ENCODE measurements at regions not wholly inside any gene's neighbourhood (a gene's known extent, or its start where the extent isn't known, plus 50 kb on each side); places are given as distances from the start of the nearest gene placed in this dataset.

- H3K36me3 ChIP-seq (ENCODE audit: control insufficient read depth, insufficient read depth, low read length), result no peaks in the 10 kb centered on the region
- intact Hi-C loops (cut with micrococcal nuclease), result no loop called here
- ATAC-seq, result no peak
- FAIRE-seq, result no peak
- no TSS peak for BruUV-seq (replicated peaks)
- H3K9me3 ChIP-seq (replicated peaks; ENCODE audit: control insufficient read depth, insufficient read depth, low read depth, low read length), result no peaks in the 10 kb centered on the region
- H2AFZ ChIP-seq (ENCODE audit: low read depth, low read length), result no peak overlapping the region
- TF ChIP-seq TAF9B (IDR thresholded peaks at IDR 0.05; ENCODE audit: partially characterized antibody) (no peak), KDM1A (IDR thresholded peaks at IDR 0.05) (no peak), SRSF1 (IDR thresholded peaks at IDR 0.05; ENCODE audit: low read depth, low read length) (no peak)
- no peaks in the 10 kb centered on the region for H4K20me1 ChIP-seq (replicated peaks; ENCODE audit: control insufficient read depth, insufficient read depth, low read length)
- H3K4me1 ChIP-seq (replicated peaks in 1 of 2; ENCODE audit: control insufficient read depth in 2 of 2, insufficient read depth in 2 of 2, low read length in 2 of 2), result no peaks in the 10 kb centered on the region
- H3K27ac ChIP-seq (ENCODE audit: extremely low read depth, low read depth, low read length), result no peak overlapping the region
- no peak overlapping the region for H3K4me3 ChIP-seq
- WGBS (ENCODE audit: insufficient coverage, low coverage, missing lambda C conversion rate), result 0% methylated on average over 3 of the region's 3 CpGs
- ChIA-PET CTCF (ENCODE audit: low intra/inter-chr PET ratio) (no interaction called here), POLR2A (no interaction called here)
- no peak overlapping the region for H3K9ac ChIP-seq (ENCODE audit: insufficient read depth in 1 of 2, low read depth in 2 of 2, low read length in 2 of 2)
- DNase-seq (ENCODE audit: extremely low read depth in 1 of 4, low spot score in 3 of 4), result no peak
- no peaks in the 10 kb centered on the region for H3K79me2 ChIP-seq (ENCODE audit: control insufficient read depth, insufficient read depth, low read length)
- no peak overlapping the region for H3K4me2 ChIP-seq (ENCODE audit: insufficient read depth, low read length)
- H3K9me1 ChIP-seq (ENCODE audit: control insufficient read depth, insufficient read depth, low read length), result no peaks in the 10 kb centered on the region
- no peaks in the 10 kb centered on the region for H3K27me3 ChIP-seq (ENCODE audit: control insufficient read depth in 2 of 2, insufficient read depth in 2 of 2, low read length in 2 of 2)
- in situ Hi-C loops (cut with MboI), result no loop called here
Observed at GRCh38 chr5:124287813-124288212, 458.6 kb downstream of the ZNF608 start.

- no peaks in the 10 kb centered on the region for H3K79me2 ChIP-seq (ENCODE audit: control insufficient read depth, insufficient read depth, low read length)
- H3K4me3 ChIP-seq, result no peak overlapping the region
- no peaks in the 10 kb centered on the region for H3K4me1 ChIP-seq (replicated peaks in 1 of 2; ENCODE audit: control insufficient read depth in 2 of 2, insufficient read depth in 2 of 2, low read length in 2 of 2)
- no peak overlapping the region for H3K4me2 ChIP-seq (ENCODE audit: insufficient read depth, low read length)
- H3K36me3 ChIP-seq (ENCODE audit: control insufficient read depth, insufficient read depth, low read length), result no peaks in the 10 kb centered on the region
- H3K9me3 ChIP-seq (replicated peaks; ENCODE audit: control insufficient read depth, insufficient read depth, low read depth, low read length), result no peaks in the 10 kb centered on the region
- 0% methylated on average over 1 of the region's 1 CpG for WGBS (ENCODE audit: insufficient coverage, low coverage, missing lambda C conversion rate)
- CTCF ChIA-PET (ENCODE audit: low intra/inter-chr PET ratio), result no interaction called here
- H3K9me1 ChIP-seq (ENCODE audit: control insufficient read depth, insufficient read depth, low read length), result no peaks in the 10 kb centered on the region
- H2AFZ ChIP-seq (ENCODE audit: low read depth, low read length), result no peak overlapping the region
- ATAC-seq (no peak), DNase-seq (ENCODE audit: extremely low read depth in 1 of 4, low spot score in 3 of 4) (no peak), FAIRE-seq (no peak)
- POLR2A ChIA-PET, result interaction anchor here (0.6 kb wide), 1 partner anchor 885 kb away, joined by 3 read pairs; no protein-coding TSS in a partner anchor
- no TSS peak for BruUV-seq (replicated peaks)
- no peak overlapping the region for H3K9ac ChIP-seq (ENCODE audit: insufficient read depth in 1 of 2, low read depth in 2 of 2, low read length in 2 of 2)
- no peaks in the 10 kb centered on the region for H3K27me3 ChIP-seq (ENCODE audit: control insufficient read depth in 2 of 2, insufficient read depth in 2 of 2, low read length in 2 of 2)
- intact Hi-C loops (cut with micrococcal nuclease), result no loop called here
- in situ Hi-C loops (cut with MboI), result no loop called here
- no peak overlapping the region for H3K27ac ChIP-seq (ENCODE audit: extremely low read depth, low read depth, low read length)
- no peaks in the 10 kb centered on the region for H4K20me1 ChIP-seq (replicated peaks; ENCODE audit: control insufficient read depth, insufficient read depth, low read length)
- TF ChIP-seq MAZ (CRISPR knock-in tag; conservative IDR thresholded peaks at IDR 0.05 in 1 of 2, IDR thresholded peaks at IDR 0.05 in 1 of 2), result no peak
- no peak for TF ChIP-seq STAT6 (CRISPR knock-in tag; IDR thresholded peaks at IDR 0.05)
- TF ChIP-seq RBM17 (IDR thresholded peaks at IDR 0.05; ENCODE audit: borderline replicate concordance, low read depth, low read length), result no peak
- no peak for TF ChIP-seq ZNF282 (CRISPR knock-in tag; IDR thresholded peaks at IDR 0.05)
- no peak for TF ChIP-seq WHSC1 (IDR thresholded peaks at IDR 0.05; ENCODE audit: low read length)
- no peak for TF ChIP-seq ZSCAN32 (CRISPR knock-in tag; IDR thresholded peaks at IDR 0.05)
- TF ChIP-seq CEBPG (CRISPR knock-in tag; IDR thresholded peaks at IDR 0.05), result no peak
- no peak for TF ChIP-seq CEBPG (tag; conservative IDR thresholded peaks at IDR 0.05 in 1 of 2, IDR thresholded peaks at IDR 0.05 in 1 of 2)
- TF ChIP-seq SUPT5H (IDR thresholded peaks at IDR 0.05), result no peak
- TF ChIP-seq PHB2 (IDR thresholded peaks at IDR 0.05; ENCODE audit: low read depth), result no peak
- TF ChIP-seq TGIF2 (CRISPR knock-in tag; IDR thresholded peaks at IDR 0.05), result no peak
Observed at GRCh38 chr5:124285733-124286132, 460.7 kb downstream of the ZNF608 start.

Data from K562 (cell line).